PC-3 (cell line): ENCODE measurements at regions not wholly inside any gene's neighbourhood (a gene's known extent, or its start where the extent isn't known, plus 50 kb on each side); places are given as distances from the start of the nearest gene placed in this dataset.

ENCODE experiments used
- ATAC-seq: fragments of 200-7000 bp; cut with Tn5 transposase; 2 replicates; pipeline ENCODE4 v1.9.1; 2020; ENCODE audit warnings: mild to moderate bottlenecking, moderate library complexity
- BruUV-seq: library from RNA; stranded (reverse); fragments of 400-500 nt; replicated peaks from 2 replicates; lab custom pipeline; 2021; lab: Mats Ljungman, UMichigan
- CTCF ChIA-PET: fragments of 300-600 bp; sonication (Branson Sonifier 250); formaldehyde crosslinking; loops from one replicate; lab custom pipeline; 2022; ENCODE audit warnings: antibody characterized with exemption; lab: Charles Lee
- POLR2A ChIA-PET: fragments of 300-600 bp; sonication (Branson Sonifier 250); formaldehyde crosslinking; loops from one replicate; lab custom pipeline; 2022; ENCODE audit warnings: antibody characterized with exemption; ENCODE audit not compliant: unreplicated experiment; lab: Charles Lee
- DNase-seq: peaks from one replicate; pipeline ENCODE4 v3.0.0-alpha.2; 2015
- H2AFZ ChIP-seq: fragments of 300-600 bp; sonication (generic); 2 replicates; pipeline ENCODE4 v1.6.0; 2016; ENCODE audit warnings: antibody characterized with exemption, low read length
- H3F3A ChIP-seq: fragments of 300-600 bp; sonication (generic); one replicate; pipeline ENCODE4 v1.6.0; 2017; ENCODE audit warnings: antibody characterized with exemption, low read length, control low read depth, mild to moderate bottlenecking; ENCODE audit not compliant: unreplicated experiment
- H3K27ac ChIP-seq: fragments of 300-600 bp; sonication (generic); 2 replicates; pipeline ENCODE4 v1.5.1; 2016; ENCODE audit warnings: mild to moderate bottlenecking, low read length
- H3K27me3 ChIP-seq: fragments of 300-600 bp; sonication (generic); 2 replicates; pipeline ENCODE4 v1.6.1; 2016; ENCODE audit warnings: low read length, mixed read lengths
- H3K36me3 ChIP-seq: fragments of 300-600 bp; sonication (generic); 2 replicates; pipeline ENCODE4 v1.6.1; 2016; ENCODE audit warnings: low read depth, mixed run types, low read length, mixed read lengths
- H3K4me1 ChIP-seq: fragments of 300-600 bp; sonication (generic); 2 replicates; pipeline ENCODE4 v1.5.1; 2016; ENCODE audit warnings: low read length; ENCODE audit not compliant: insufficient read depth
- H3K4me2 ChIP-seq: fragments of 300-600 bp; sonication (generic); 2 replicates; pipeline ENCODE4 v1.6.0; 2016; ENCODE audit warnings: low read length
- H3K4me3 ChIP-seq: fragments of 300-600 bp; sonication (generic); 2 replicates; pipeline ENCODE4 v1.5.1; 2016; ENCODE audit warnings: mild to moderate bottlenecking, low read length, mixed read lengths
- H3K79me2 ChIP-seq: fragments of 300-600 bp; sonication (generic); 2 replicates; pipeline ENCODE4 v1.6.1; 2017; ENCODE audit warnings: low read length, mixed read lengths
- H3K9ac ChIP-seq: fragments of 300-600 bp; sonication (generic); 2 replicates; pipeline ENCODE4 v1.6.0; 2016; ENCODE audit warnings: mild to moderate bottlenecking, low read length
- H3K9me2 ChIP-seq: fragments of 300-600 bp; sonication (generic); replicated peaks from 2 replicates; pipeline ENCODE4 v1.6.1; 2016; ENCODE audit warnings: mixed run types, low read length, mixed read lengths
- H3K9me3 ChIP-seq: fragments of 300-600 bp; sonication (generic); 2 replicates; pipeline ENCODE4 v1.6.1; 2016; ENCODE audit warnings: low read length, mixed read lengths
- H4K20me1 ChIP-seq: fragments of 300-600 bp; sonication (generic); 2 replicates; pipeline ENCODE4 v1.6.1; 2016; ENCODE audit warnings: low read length, mixed read lengths
- EZH2 ChIP-seq: fragments of 300-600 bp; sonication (generic); IDR thresholded peaks from one replicate; pipeline ENCODE4 v1.6.1; 2017; ENCODE audit warnings: antibody characterized with exemption, mild to moderate bottlenecking, low read length; ENCODE audit not compliant: unreplicated experiment
- EZH2phosphoT487 ChIP-seq: fragments of 300-600 bp; sonication (generic); IDR thresholded peaks from 2 replicates; pipeline ENCODE4 v1.6.1; 2018; ENCODE audit warnings: mild to moderate bottlenecking, antibody characterized with exemption, low read length, borderline replicate concordance
- intact Hi-C: fragments of 100-400 bp; cut with micrococcal nuclease; formaldehyde crosslinking; loops from 2 replicates; pipeline ENCODE4 v1.9.0; 2023
- TF ChIP-seq, protein P1 (sequence below): fragments of 300-600 bp; sonication (generic); conservative IDR thresholded peaks from 2 replicates; pipeline ENCODE4 v1.5.1; 2017; ENCODE audit warnings: antibody characterized with exemption, low read depth, mild to moderate bottlenecking, low read length

- Histone ChIP-seq H3K9ac (no peak overlapping the region), H3K79me2 (no peaks in the 10 kb centered on the region), H3K27me3 (no peaks in the 10 kb centered on the region), H4K20me1 (no peaks in the 10 kb centered on the region), H3K4me3 (no peak overlapping the region), H3K9me2 (no peaks in the 10 kb centered on the region), H2AFZ (no peak overlapping the region), H3K4me1 (peaks cover 14% of the 10 kb centered on the region), H3K4me2 (no peak overlapping the region), H3F3A (no peaks in the 10 kb centered on the region), H3K36me3 (no peaks in the 10 kb centered on the region), H3K9me3 (no peaks in the 10 kb centered on the region), H3K27ac (no peak overlapping the region)
- CTCF ChIA-PET, result no interaction called here
- no TSS peak for BruUV-seq
- POLR2A ChIA-PET, result no interaction called here
- no peak for DNase-seq
- intact Hi-C loops, result no loop called here
- ATAC-seq, result no peak
- TF ChIP-seq EZH2, result no peak
- no peak for TF ChIP-seq EZH2phosphoT487
- TF ChIP-seq, protein P1, sequence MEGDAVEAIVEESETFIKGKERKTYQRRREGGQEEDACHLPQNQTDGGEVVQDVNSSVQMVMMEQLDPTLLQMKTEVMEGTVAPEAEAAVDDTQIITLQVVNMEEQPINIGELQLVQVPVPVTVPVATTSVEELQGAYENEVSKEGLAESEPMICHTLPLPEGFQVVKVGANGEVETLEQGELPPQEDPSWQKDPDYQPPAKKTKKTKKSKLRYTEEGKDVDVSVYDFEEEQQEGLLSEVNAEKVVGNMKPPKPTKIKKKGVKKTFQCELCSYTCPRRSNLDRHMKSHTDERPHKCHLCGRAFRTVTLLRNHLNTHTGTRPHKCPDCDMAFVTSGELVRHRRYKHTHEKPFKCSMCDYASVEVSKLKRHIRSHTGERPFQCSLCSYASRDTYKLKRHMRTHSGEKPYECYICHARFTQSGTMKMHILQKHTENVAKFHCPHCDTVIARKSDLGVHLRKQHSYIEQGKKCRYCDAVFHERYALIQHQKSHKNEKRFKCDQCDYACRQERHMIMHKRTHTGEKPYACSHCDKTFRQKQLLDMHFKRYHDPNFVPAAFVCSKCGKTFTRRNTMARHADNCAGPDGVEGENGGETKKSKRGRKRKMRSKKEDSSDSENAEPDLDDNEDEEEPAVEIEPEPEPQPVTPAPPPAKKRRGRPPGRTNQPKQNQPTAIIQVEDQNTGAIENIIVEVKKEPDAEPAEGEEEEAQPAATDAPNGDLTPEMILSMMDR, result no peak
These were observed 77.9 kb upstream of the HOXC13 start for GRCh38 chr12:53860426-53861345.

DNA sequence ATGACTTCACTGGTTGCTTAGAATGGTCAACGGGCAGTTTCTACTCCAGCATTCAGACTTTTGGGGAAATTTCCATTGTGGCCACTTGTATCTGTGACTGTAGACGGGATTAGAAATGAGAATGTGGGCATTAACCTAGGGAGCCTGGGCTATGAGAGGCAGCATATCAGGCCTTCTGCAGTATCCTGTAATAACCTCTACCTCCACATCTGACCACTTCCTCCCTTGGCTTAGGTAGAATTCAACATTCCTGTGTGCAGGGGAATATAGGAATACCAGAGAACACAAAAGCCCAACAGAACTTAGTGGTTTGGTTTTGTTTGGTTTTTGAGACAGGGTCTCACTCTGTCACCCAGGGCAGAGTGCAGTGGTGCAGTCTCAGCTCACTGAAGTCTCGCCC is 76.4 kb upstream of the HOXC13 start:
- no peaks in the 10 kb centered on the region for H3K36me3 ChIP-seq
- no peaks in the 10 kb centered on the region for H4K20me1 ChIP-seq
- CTCF ChIA-PET, result no interaction called here
- DNase-seq, result no peak
- peaks cover 14% of the 10 kb centered on the region for H3K4me1 ChIP-seq
- no peak overlapping the region for H3K27ac ChIP-seq
- no peak overlapping the region for H3K9ac ChIP-seq
- intact Hi-C loops, result no loop called here
- no peaks in the 10 kb centered on the region for H3K27me3 ChIP-seq
- H3K4me2 ChIP-seq, result no peak overlapping the region
- no peaks in the 10 kb centered on the region for H3K9me3 ChIP-seq
- H3K79me2 ChIP-seq, result no peaks in the 10 kb centered on the region
- no peak overlapping the region for H2AFZ ChIP-seq
- no peak for ATAC-seq
- H3F3A ChIP-seq, result no peaks in the 10 kb centered on the region
- H3K9me2 ChIP-seq, result no peaks in the 10 kb centered on the region
- TF ChIP-seq EZH2 (no peak), EZH2phosphoT487 (no peak)
- TF ChIP-seq, protein P1, result no peak
- POLR2A ChIA-PET, result no interaction called here
- no TSS peak for BruUV-seq
- no peak overlapping the region for H3K4me3 ChIP-seq

GRCh38 chr12:53862831-53863230 is 75.8 kb upstream of the HOXC13 start:
- DNase-seq (peak; percentile 73), ATAC-seq (peak; percentile 75)
- no peak overlapping the region for H2AFZ ChIP-seq
- BruUV-seq, result no TSS peak
- no peaks in the 10 kb centered on the region for H3F3A ChIP-seq
- POLR2A ChIA-PET, result no interaction called here
- H3K27me3 ChIP-seq, result no peaks in the 10 kb centered on the region
- no peaks in the 10 kb centered on the region for H3K9me3 ChIP-seq
- no peaks in the 10 kb centered on the region for H4K20me1 ChIP-seq
- peak overlapping the region; percentile 9; the same call in 1 of the 2 replicates for H3K4me2 ChIP-seq
- no peak overlapping the region for H3K4me3 ChIP-seq
- no peaks in the 10 kb centered on the region for H3K36me3 ChIP-seq
- intact Hi-C loops, result no loop called here
- CTCF ChIA-PET, result no interaction called here
- H3K27ac ChIP-seq, result no peak overlapping the region
- TF ChIP-seq EZH2, result no peak
- TF ChIP-seq, protein P1, result no peak
- no peak for TF ChIP-seq EZH2phosphoT487
- no peaks in the 10 kb centered on the region for H3K79me2 ChIP-seq
- no peaks in the 10 kb centered on the region for H3K9me2 ChIP-seq
- no peak overlapping the region for H3K9ac ChIP-seq
- peaks cover 20% of the 10 kb centered on the region for H3K4me1 ChIP-seq
